HepG2 (cell line): ENCODE measurements at regions not wholly inside any gene's neighbourhood (a gene's known extent, or its start where the extent isn't known, plus 50 kb on each side); places are given as distances from the start of the nearest gene placed in this dataset.

Experiments
- ATAC-seq: fragments of 200-7000 bp; cut with Tn5 transposase; 3 replicates; pipeline ENCODE4 v1.9.1; 2020; ENCODE audit warnings: mild to moderate bottlenecking, moderate library complexity
- BruUV-seq: library from RNA; stranded (reverse); fragments of 400-500 nt; replicated peaks from 2 replicates; lab custom pipeline; 2021; lab: Mats Ljungman, UMichigan
- CTCF ChIA-PET: fragments of 300-600 bp; formaldehyde crosslinking; extraction: SDS; loops from one replicate; lab custom pipeline; 2021; ENCODE audit warnings: low total read pairs, inconsistent platforms, low intra/inter-chr PET ratio; lab: Yijun Ruan, JAX
- POLR2A ChIA-PET: fragments of 350-600 bp; sonication (Branson Sonifier 250); formaldehyde crosslinking; loops from one replicate; lab custom pipeline; 2020; ENCODE audit warnings: antibody characterized with exemption, inconsistent platforms; lab: Yijun Ruan, JAX
- DNase-seq: peaks from one replicate; pipeline ENCODE4 v3.0.0-alpha.2; 2015; ENCODE audit warnings: low spot score
- FAIRE-seq: peaks from 3 replicates; lab custom pipeline; 2011; peaks lifted over from hg19 to GRCh38; lab: Jason Lieb, UNC
- H2AFZ ChIP-seq: one replicate; pipeline ENCODE4 v1.6.1; 2011; ENCODE audit warnings: low read length, inconsistent platforms
- H3K27ac ChIP-seq: fragments of 300-600 bp; 3 replicates; pipeline ENCODE4 v1.8.0; 2011; ENCODE audit warnings: mixed run types, mild to moderate bottlenecking, mixed read lengths, low read length, inconsistent platforms; ENCODE audit not compliant: insufficient read depth; ENCODE audit errors: extremely low read length
- H3K27me3 ChIP-seq, 2 experiments: fragments of 200-600 bp in 1 of 2; 2 replicates in 1 of 2; 3 replicates in 1 of 2; pipeline versions ENCODE4 v1.6.0 to v1.8.0; 2011; ENCODE audit warnings: low read length in 2 of 2, mild to moderate bottlenecking in 2 of 2, moderate library complexity in 2 of 2, inconsistent platforms in 1 of 2; ENCODE audit not compliant: insufficient read depth in 2 of 2, control insufficient read depth in 1 of 2
- H3K36me3 ChIP-seq, 2 experiments: fragments of 200-600 bp in 1 of 2; replicated peaks in 1 of 2; 2 replicates in 1 of 2; 3 replicates in 1 of 2; pipeline versions ENCODE4 v1.5.1 to v1.8.0; 2011; ENCODE audit warnings: low read length in 2 of 2, inconsistent platforms in 1 of 2; ENCODE audit not compliant: insufficient read depth in 2 of 2, control insufficient read depth in 1 of 2
- H3K4me1 ChIP-seq: 2 replicates; pipeline ENCODE4 v1.5.1; 2012; ENCODE audit warnings: low read length, inconsistent platforms; ENCODE audit not compliant: insufficient read depth
- H3K4me2 ChIP-seq: 2 replicates; pipeline ENCODE4 v1.6.0; 2011; ENCODE audit warnings: low read depth, low read length, inconsistent platforms
- H3K4me3 ChIP-seq, 3 experiments: fragments of 200-600 bp in 1 of 3; sonication (generic), shearing (Covaris generic) in 1 of 3; replicated peaks in 1 of 3; 2 replicates each; pipeline ENCODE4 v1.5.1; 2011 to 2016; ENCODE audit warnings: low read length in 3 of 3, inconsistent platforms in 2 of 3, low read depth in 2 of 3, mild to moderate bottlenecking in 2 of 3, control low read depth in 1 of 3, mixed read lengths in 1 of 3; ENCODE audit not compliant: insufficient read depth in 1 of 3
- H3K79me2 ChIP-seq: one replicate; pipeline ENCODE4 v1.6.1; 2011; ENCODE audit warnings: low read length, inconsistent platforms; ENCODE audit not compliant: insufficient read depth
- H3K9ac ChIP-seq: 2 replicates; pipeline ENCODE4 v1.6.0; 2011; ENCODE audit warnings: mild to moderate bottlenecking, low read depth, low read length, inconsistent platforms; ENCODE audit not compliant: insufficient read depth
- H3K9me3 ChIP-seq: 2 replicates; pipeline ENCODE4 v1.5.1; 2012; ENCODE audit warnings: mild to moderate bottlenecking, low read length
- H4K20me1 ChIP-seq: 2 replicates; pipeline ENCODE4 v1.6.0; 2011; ENCODE audit warnings: inconsistent platforms, mild to moderate bottlenecking, low read length, moderate library complexity; ENCODE audit not compliant: insufficient read depth
- CTCF ChIP-seq: sonication (generic); formaldehyde crosslinking; IDR thresholded peaks from 2 replicates; pipeline ENCODE4 v1.5.0; 2020; ENCODE audit warnings: mild to moderate bottlenecking, missing genetic modification reagents, moderate library complexity
- GLI4 ChIP-seq: sonication (generic); formaldehyde crosslinking; IDR thresholded peaks from 2 replicates; pipeline ENCODE4 v1.5.1; 2020; ENCODE audit warnings: missing genetic modification reagents, mild to moderate bottlenecking, moderate library complexity, borderline replicate concordance
- MBNL3 ChIP-seq: fragments of 250-450 bp; sonication (Bioruptor Pico); conservative IDR thresholded peaks from 2 replicates; pipeline ENCODE4 v1.8.0; 2022; ENCODE audit warnings: mild to moderate bottlenecking, inconsistent platforms
- POLR2A ChIP-seq, 2 experiments: IDR thresholded peaks; 2 replicates each; pipeline ENCODE4 v1.6.1; 2011; ENCODE audit warnings: low read depth in 2 of 2, low read length in 2 of 2, mild to moderate bottlenecking in 1 of 2, moderate library complexity in 1 of 2; ENCODE audit not compliant: insufficient read depth in 1 of 2
- SMARCC2 ChIP-seq: fragments of 450-650 bp; IDR thresholded peaks from 2 replicates; pipeline ENCODE4 v1.6.1; 2017; ENCODE audit warnings: antibody characterized with exemption, mild to moderate bottlenecking
- ZNF451 ChIP-seq: sonication (generic); formaldehyde crosslinking; IDR thresholded peaks from 2 replicates; pipeline ENCODE4 v1.5.0; 2020; ENCODE audit warnings: mild to moderate bottlenecking, missing genetic modification reagents
- ZNF878 ChIP-seq: sonication (generic); formaldehyde crosslinking; IDR thresholded peaks from 2 replicates; pipeline ENCODE4 v1.8.1; 2023; ENCODE audit warnings: mild to moderate bottlenecking, missing genetic modification reagents, moderate library complexity
- ZNF891 ChIP-seq: sonication (generic); formaldehyde crosslinking; IDR thresholded peaks from 2 replicates; pipeline ENCODE4 v1.5.0; 2020; ENCODE audit warnings: mild to moderate bottlenecking, missing genetic modification reagents
- WGBS: methylation state at CpG from one replicate; pipeline ENCODE4 v1.1.6; 2017; ENCODE audit warnings: low lambda C conversion rate; 5-methylcytosine and 5-hydroxymethylcytosine counted together
- in situ Hi-C: cut with HindIII; loops from 2 replicates; pipeline ENCODE4 v1.10.0; 2017; ENCODE audit warnings: low pct_unique_long_range_greater_than_20kb; ENCODE audit not compliant: extremely low pct_ligation_motif_present
- intact Hi-C: fragments of 100-400 bp; cut with micrococcal nuclease; formaldehyde crosslinking; loops from one replicate; pipeline ENCODE4 v1.10.0; 2022; ENCODE audit not compliant: unreplicated experiment
- TF ChIP-seq, protein P1 (sequence below): sonication (generic); formaldehyde crosslinking; IDR thresholded peaks from one replicate; pipeline ENCODE4 v1.5.1; 2020; ENCODE audit warnings: mild to moderate bottlenecking, missing genetic modification reagents; ENCODE audit errors: not compliant biosample characterization
- TF ChIP-seq, protein P2 (sequence below): sonication (generic); formaldehyde crosslinking; IDR thresholded peaks from 2 replicates; pipeline ENCODE4 v1.5.0; 2020; ENCODE audit warnings: mild to moderate bottlenecking, missing genetic modification reagents

GRCh38 chr16:76897816-76898215, 293.2 kb upstream of the MON1B start:
- no TSS peak for BruUV-seq
- Histone ChIP-seq H3K27ac (no peak overlapping the region), H2AFZ (no peak overlapping the region), H3K4me3 (no peak overlapping the region), H3K9ac (no peak overlapping the region), H4K20me1 (no peaks in the 10 kb centered on the region), H3K4me1 (no peaks in the 10 kb centered on the region), H3K79me2 (no peaks in the 10 kb centered on the region), H3K27me3 (no peaks in the 10 kb centered on the region), H3K9me3 (peaks cover 27% of the 10 kb centered on the region), H3K36me3 (no peaks in the 10 kb centered on the region), H3K4me2 (no peak overlapping the region)
- in situ Hi-C loops, result no loop called here
- ChIA-PET CTCF (no interaction called here), POLR2A (no interaction called here)
- 16% methylated on average over 1 of the region's 1 CpG for WGBS
- ATAC-seq (no peak), FAIRE-seq (no peak), DNase-seq (no peak)
- intact Hi-C loops, result no loop called here
- TF ChIP-seq ZNF878 (CRISPR knock-in tag) (no peak), ZNF451 (CRISPR knock-in tag) (no peak), GLI4 (CRISPR knock-in tag) (no peak), CTCF (CRISPR knock-in tag) (no peak), ZNF891 (CRISPR knock-in tag) (no peak), SMARCC2 (no peak), POLR2A (IDR thresholded peaks at IDR 0.05; ENCODE audit: insufficient read depth in 1 of 2, low read depth in 2 of 2, low read length in 2 of 2) (no peak), MBNL3 (CRISPR knock-in tag) (no peak)
- TF ChIP-seq, protein P1, sequence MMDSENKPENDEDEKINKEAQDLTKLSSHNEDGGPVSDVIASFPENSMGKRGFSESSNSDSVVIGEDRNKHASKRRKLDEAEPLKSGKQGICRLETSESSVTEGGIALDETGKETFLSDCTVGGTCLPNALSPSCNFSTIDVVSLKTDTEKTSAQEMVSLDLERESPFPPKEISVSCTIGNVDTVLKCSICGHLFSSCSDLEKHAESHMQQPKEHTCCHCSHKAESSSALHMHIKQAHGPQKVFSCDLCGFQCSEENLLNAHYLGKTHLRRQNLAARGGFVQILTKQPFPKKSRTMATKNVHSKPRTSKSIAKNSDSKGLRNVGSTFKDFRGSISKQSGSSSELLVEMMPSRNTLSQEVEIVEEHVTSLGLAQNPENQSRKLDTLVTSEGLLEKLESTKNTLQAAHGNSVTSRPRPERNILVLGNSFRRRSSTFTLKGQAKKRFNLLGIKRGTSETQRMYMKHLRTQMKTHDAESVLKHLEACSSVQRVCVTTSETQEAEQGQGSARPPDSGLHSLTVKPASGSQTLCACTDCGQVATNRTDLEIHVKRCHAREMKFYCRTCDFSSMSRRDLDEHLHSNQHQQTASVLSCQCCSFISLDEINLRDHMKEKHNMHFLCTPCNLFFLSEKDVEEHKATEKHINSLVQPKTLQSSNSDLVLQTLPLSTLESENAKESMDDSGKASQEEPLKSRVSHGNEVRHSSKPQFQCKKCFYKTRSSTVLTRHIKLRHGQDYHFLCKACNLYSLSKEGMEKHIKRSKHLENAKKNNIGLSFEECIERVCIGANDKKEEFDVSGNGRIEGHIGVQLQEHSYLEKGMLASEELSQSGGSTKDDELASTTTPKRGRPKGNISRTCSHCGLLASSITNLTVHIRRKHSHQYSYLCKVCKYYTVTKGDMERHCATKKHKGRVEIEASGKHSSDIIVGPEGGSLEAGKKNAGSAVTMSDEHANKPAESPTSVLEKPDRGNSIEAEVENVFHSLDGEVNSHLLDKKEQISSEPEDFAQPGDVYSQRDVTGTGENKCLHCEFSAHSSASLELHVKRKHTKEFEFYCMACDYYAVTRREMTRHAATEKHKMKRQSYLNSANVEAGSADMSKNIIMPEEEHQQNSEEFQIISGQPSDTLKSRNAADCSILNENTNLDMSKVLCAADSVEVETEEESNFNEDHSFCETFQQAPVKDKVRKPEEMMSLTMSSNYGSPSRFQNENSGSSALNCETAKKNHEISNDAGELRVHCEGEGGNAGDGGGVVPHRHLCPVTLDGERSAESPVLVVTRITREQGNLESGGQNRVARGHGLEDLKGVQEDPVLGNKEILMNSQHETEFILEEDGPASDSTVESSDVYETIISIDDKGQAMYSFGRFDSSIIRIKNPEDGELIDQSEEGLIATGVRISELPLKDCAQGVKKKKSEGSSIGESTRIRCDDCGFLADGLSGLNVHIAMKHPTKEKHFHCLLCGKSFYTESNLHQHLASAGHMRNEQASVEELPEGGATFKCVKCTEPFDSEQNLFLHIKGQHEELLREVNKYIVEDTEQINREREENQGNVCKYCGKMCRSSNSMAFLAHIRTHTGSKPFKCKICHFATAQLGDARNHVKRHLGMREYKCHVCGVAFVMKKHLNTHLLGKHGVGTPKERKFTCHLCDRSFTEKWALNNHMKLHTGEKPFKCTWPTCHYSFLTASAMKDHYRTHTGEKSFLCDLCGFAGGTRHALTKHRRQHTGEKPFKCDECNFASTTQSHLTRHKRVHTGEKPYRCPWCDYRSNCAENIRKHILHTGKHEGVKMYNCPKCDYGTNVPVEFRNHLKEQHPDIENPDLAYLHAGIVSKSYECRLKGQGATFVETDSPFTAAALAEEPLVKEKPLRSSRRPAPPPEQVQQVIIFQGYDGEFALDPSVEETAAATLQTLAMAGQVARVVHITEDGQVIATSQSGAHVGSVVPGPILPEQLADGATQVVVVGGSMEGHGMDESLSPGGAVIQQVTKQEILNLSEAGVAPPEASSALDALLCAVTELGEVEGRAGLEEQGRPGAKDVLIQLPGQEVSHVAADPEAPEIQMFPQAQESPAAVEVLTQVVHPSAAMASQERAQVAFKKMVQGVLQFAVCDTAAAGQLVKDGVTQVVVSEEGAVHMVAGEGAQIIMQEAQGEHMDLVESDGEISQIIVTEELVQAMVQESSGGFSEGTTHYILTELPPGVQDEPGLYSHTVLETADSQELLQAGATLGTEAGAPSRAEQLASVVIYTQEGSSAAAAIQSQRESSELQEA (CRISPR knock-in tag), result no peak
- TF ChIP-seq, protein P2, sequence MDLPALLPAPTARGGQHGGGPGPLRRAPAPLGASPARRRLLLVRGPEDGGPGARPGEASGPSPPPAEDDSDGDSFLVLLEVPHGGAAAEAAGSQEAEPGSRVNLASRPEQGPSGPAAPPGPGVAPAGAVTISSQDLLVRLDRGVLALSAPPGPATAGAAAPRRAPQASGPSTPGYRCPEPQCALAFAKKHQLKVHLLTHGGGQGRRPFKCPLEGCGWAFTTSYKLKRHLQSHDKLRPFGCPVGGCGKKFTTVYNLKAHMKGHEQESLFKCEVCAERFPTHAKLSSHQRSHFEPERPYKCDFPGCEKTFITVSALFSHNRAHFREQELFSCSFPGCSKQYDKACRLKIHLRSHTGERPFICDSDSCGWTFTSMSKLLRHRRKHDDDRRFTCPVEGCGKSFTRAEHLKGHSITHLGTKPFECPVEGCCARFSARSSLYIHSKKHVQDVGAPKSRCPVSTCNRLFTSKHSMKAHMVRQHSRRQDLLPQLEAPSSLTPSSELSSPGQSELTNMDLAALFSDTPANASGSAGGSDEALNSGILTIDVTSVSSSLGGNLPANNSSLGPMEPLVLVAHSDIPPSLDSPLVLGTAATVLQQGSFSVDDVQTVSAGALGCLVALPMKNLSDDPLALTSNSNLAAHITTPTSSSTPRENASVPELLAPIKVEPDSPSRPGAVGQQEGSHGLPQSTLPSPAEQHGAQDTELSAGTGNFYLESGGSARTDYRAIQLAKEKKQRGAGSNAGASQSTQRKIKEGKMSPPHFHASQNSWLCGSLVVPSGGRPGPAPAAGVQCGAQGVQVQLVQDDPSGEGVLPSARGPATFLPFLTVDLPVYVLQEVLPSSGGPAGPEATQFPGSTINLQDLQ, result no peak
